ENCODE measurements at regions not wholly inside any gene's neighbourhood (a gene's known extent, or its start where the extent isn't known, plus 50 kb on each side); places are given as distances from the start of the nearest gene placed in this dataset.

GRCh38 chr11:25993016-25993415 lies 338.9 kb upstream of the ANO3 start:
- TF ChIP-seq EZH2 (IDR thresholded peaks at IDR 0.05; ENCODE audit: low read length, missing control alignments), result no peak
- TF ChIP-seq CTCF (conservative IDR thresholded peaks at IDR 0.05 in 1 of 2, IDR thresholded peaks at IDR 0.05 in 1 of 2; ENCODE audit: low read depth in 1 of 2, low read length in 2 of 2), result no peak

All from fibroblast of lung (primary cell).